ENCODE measurements at regions not wholly inside any gene's neighbourhood (a gene's known extent, or its start where the extent isn't known, plus 50 kb on each side); places are given as distances from the start of the nearest gene placed in this dataset.

- TF ChIP-seq CTCF (IDR thresholded peaks at IDR 0.05) (no peak), POLR2A (IDR thresholded peaks at IDR 0.05) (no peak)
These were observed 208.9 kb upstream of the SLC10A2 start for GRCh38 chr13:103275081-103275480.
